Neural cell (in vitro differentiated cells): ENCODE measurements at regions not wholly inside any gene's neighbourhood (a gene's known extent, or its start where the extent isn't known, plus 50 kb on each side); places are given as distances from the start of the nearest gene placed in this dataset.

ENCODE experiments used
- RAD21 ChIP-seq: fragments of 450-650 bp; conservative IDR thresholded peaks from 2 replicates; pipeline ENCODE4 v1.6.1; 2014; ENCODE audit warnings: antibody characterized with exemption, mild to moderate bottlenecking, moderate library complexity
- TF ChIP-seq, protein P1 (sequence below): fragments of 450-650 bp; IDR thresholded peaks from 2 replicates; pipeline ENCODE4 v1.5.1; 2014; ENCODE audit warnings: antibody characterized with exemption, mild to moderate bottlenecking, moderate library complexity; ENCODE audit not compliant: poor library complexity, severe bottlenecking

DNA sequence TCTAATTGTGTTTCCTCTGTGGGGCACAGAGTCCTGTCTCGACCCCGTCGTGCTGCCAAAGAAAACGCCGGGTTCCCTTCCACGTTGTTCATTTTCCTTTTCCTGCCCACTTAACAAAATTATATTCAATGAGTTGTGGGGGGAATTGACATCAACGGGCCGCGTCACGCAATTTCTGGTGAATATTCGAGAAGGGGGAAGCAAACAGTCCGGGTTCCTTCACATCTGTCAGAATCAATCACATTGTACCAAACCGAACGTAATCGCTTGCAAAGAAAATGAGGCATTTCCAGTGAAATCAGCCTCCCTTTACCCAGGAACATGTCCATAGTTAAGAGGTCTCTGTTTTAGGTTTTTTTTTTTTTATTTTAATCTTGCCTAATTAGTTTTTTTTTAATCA is 243.5 kb downstream of the SHOX start:
- TF ChIP-seq RAD21: no peak
- TF ChIP-seq, protein P1, sequence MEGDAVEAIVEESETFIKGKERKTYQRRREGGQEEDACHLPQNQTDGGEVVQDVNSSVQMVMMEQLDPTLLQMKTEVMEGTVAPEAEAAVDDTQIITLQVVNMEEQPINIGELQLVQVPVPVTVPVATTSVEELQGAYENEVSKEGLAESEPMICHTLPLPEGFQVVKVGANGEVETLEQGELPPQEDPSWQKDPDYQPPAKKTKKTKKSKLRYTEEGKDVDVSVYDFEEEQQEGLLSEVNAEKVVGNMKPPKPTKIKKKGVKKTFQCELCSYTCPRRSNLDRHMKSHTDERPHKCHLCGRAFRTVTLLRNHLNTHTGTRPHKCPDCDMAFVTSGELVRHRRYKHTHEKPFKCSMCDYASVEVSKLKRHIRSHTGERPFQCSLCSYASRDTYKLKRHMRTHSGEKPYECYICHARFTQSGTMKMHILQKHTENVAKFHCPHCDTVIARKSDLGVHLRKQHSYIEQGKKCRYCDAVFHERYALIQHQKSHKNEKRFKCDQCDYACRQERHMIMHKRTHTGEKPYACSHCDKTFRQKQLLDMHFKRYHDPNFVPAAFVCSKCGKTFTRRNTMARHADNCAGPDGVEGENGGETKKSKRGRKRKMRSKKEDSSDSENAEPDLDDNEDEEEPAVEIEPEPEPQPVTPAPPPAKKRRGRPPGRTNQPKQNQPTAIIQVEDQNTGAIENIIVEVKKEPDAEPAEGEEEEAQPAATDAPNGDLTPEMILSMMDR: no peak
